Mesendoderm (in vitro differentiated cells): ENCODE measurements at regions not wholly inside any gene's neighbourhood (a gene's known extent, or its start where the extent isn't known, plus 50 kb on each side); places are given as distances from the start of the nearest gene placed in this dataset.

Experiments
- DNase-seq: peaks from one replicate; pipeline ENCODE4 v3.0.0; 2013
- H2AK5ac ChIP-seq: 2 replicates; pipeline ENCODE4 v1.6.1; 2013; ENCODE audit warnings: low read length, inconsistent platforms
- H2BK120ac ChIP-seq: 2 replicates; pipeline ENCODE4 v1.6.1; 2013; ENCODE audit warnings: low read depth, mild to moderate bottlenecking, low read length, moderate library complexity, mixed read lengths
- H2BK15ac ChIP-seq: replicated peaks from 2 replicates; pipeline ENCODE4 v1.6.1; 2013; ENCODE audit warnings: low read depth, mild to moderate bottlenecking, moderate library complexity
- H2BK5ac ChIP-seq: 2 replicates; pipeline ENCODE4 v1.6.1; 2013; ENCODE audit warnings: low read length, inconsistent platforms
- H3K18ac ChIP-seq: 2 replicates; pipeline ENCODE4 v1.6.1; 2013; ENCODE audit warnings: mild to moderate bottlenecking, low read length, mixed read lengths
- H3K23ac ChIP-seq: one replicate; pipeline ENCODE4 v1.6.1; 2013; ENCODE audit warnings: low read length
- H3K27ac ChIP-seq: 2 replicates; pipeline ENCODE4 v1.5.1; 2013; ENCODE audit warnings: low read depth, mild to moderate bottlenecking, inconsistent platforms, low read length, moderate library complexity
- H3K27me3 ChIP-seq: 2 replicates; pipeline ENCODE4 v1.6.1; 2013; ENCODE audit warnings: low read length, control low read depth, mild to moderate bottlenecking, inconsistent platforms; ENCODE audit not compliant: insufficient read depth, poor library complexity
- H3K36me3 ChIP-seq: 2 replicates; pipeline ENCODE4 v1.6.1; 2013; ENCODE audit warnings: low read length, inconsistent platforms; ENCODE audit not compliant: control insufficient read depth, insufficient read depth
- H3K4ac ChIP-seq: one replicate; pipeline ENCODE4 v1.6.1; 2013; ENCODE audit warnings: low read depth, mild to moderate bottlenecking, low read length, moderate library complexity
- H3K4me1 ChIP-seq: 2 replicates; pipeline ENCODE4 v1.6.1; 2013; ENCODE audit warnings: low read depth, low read length, inconsistent platforms; ENCODE audit not compliant: control insufficient read depth
- H3K4me2 ChIP-seq: 2 replicates; pipeline ENCODE4 v1.6.1; 2013; ENCODE audit warnings: low read length
- H3K4me3 ChIP-seq: 2 replicates; pipeline ENCODE4 v1.5.1; 2013; ENCODE audit warnings: mild to moderate bottlenecking, low read length
- H3K56ac ChIP-seq: one replicate; pipeline ENCODE4 v1.6.1; 2013; ENCODE audit warnings: low read length
- H3K79me1 ChIP-seq: 2 replicates; pipeline ENCODE4 v1.6.1; 2013; ENCODE audit warnings: low read length, inconsistent platforms
- H3K79me2 ChIP-seq: 2 replicates; pipeline ENCODE4 v1.6.1; 2013; ENCODE audit warnings: mild to moderate bottlenecking, low read length; ENCODE audit not compliant: control insufficient read depth, insufficient read depth
- H3K9ac ChIP-seq: 2 replicates; pipeline ENCODE4 v1.6.1; 2013; ENCODE audit warnings: low read length, inconsistent platforms
- H4K5ac ChIP-seq: one replicate; pipeline ENCODE4 v1.6.1; 2013; ENCODE audit warnings: low read length
- H4K8ac ChIP-seq: one replicate; pipeline ENCODE4 v1.6.1; 2013; ENCODE audit warnings: low read depth, mild to moderate bottlenecking, control low read depth, low read length, moderate library complexity
- WGBS: extraction: QIAGEN DNeasy Blood & Tissue Kit; methylation state at CpG from one replicate; pipeline ENCODE4 v1.1.7; 2013; ENCODE audit warnings: low lambda C conversion rate, missing lambda C conversion rate; ENCODE audit not compliant: insufficient coverage; ENCODE audit errors: extremely low coverage; 5-methylcytosine and 5-hydroxymethylcytosine counted together

DNA sequence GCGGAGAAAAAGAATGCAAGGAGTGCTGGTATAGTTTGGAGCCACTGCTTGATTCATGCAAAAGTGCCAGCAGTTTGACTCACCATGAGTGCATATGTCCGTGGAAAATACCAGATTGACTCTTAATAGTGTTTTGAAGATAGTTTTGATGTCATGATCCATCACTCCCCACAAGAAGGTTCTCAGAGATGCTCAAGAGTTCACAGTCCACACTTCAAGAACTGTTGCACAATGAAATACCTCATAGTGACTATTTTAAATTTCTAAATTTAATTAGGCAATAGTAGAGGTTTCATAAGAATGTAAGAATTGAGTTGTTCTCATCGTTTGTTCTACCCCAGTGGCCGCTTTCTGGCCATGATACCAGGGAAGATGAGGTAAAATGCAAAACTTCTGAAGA, 286.6 kb upstream of the RGS6 start:
- Histone ChIP-seq H3K56ac (no peak overlapping the region), H3K27ac (no peak overlapping the region), H2BK5ac (no peak overlapping the region), H2AK5ac (no peak overlapping the region), H3K23ac (no peak overlapping the region), H3K18ac (no peak overlapping the region), H3K79me2 (no peaks in the 10 kb centered on the region), H2BK120ac (no peak overlapping the region), H3K27me3 (no peaks in the 10 kb centered on the region), H3K4me2 (no peak overlapping the region), H4K8ac (no peak overlapping the region), H3K4me1 (peaks cover 9% of the 10 kb centered on the region), H3K4ac (no peak overlapping the region), H3K36me3 (no peaks in the 10 kb centered on the region), H4K5ac (no peak overlapping the region), H3K79me1 (no peaks in the 10 kb centered on the region), H3K4me3 (no peak overlapping the region), H2BK15ac (no peak overlapping the region), H3K9ac (no peak overlapping the region)
- WGBS: no CpG with 5 or more reads among the region's 4 CpGs
- DNase-seq: no peak

DNA sequence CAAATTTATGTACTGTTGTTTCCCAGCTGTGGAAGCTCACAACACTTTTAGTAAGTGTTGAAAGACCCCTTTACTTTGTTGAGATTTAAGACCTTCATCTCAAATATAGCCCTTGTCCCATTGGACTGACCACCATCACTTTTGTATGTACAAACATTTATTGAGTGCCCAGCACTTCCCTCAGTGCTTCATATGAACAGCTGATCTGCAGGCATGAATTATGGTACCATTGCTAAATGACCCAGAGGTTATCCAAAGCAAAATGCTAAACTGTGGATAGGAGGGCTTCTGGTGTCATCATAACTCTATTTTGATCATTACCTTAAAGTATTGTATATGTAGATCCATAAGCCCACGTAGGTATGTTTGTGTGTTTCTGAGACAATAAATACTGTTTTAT, 285.7 kb upstream of the RGS6 start:
- no peak overlapping the region for H2BK5ac ChIP-seq
- H2AK5ac ChIP-seq: peak overlapping the region; percentile 50
- H3K27ac ChIP-seq: no peak overlapping the region
- no peaks in the 10 kb centered on the region for H3K79me1 ChIP-seq
- H2BK120ac ChIP-seq: no peak overlapping the region
- no peaks in the 10 kb centered on the region for H3K27me3 ChIP-seq
- no CpG with 5 or more reads among the region's 1 CpG for WGBS
- no peak overlapping the region for H3K18ac ChIP-seq
- no peak overlapping the region for H3K4me3 ChIP-seq
- H3K79me2 ChIP-seq: no peaks in the 10 kb centered on the region
- no peak overlapping the region for H2BK15ac ChIP-seq
- H3K23ac ChIP-seq: no peak overlapping the region
- DNase-seq: no peak
- H4K5ac ChIP-seq: no peak overlapping the region
- H3K4ac ChIP-seq: no peak overlapping the region
- H3K9ac ChIP-seq: no peak overlapping the region
- H4K8ac ChIP-seq: no peak overlapping the region
- peak overlapping the region; percentile 50 for H3K56ac ChIP-seq
- H3K4me1 ChIP-seq: peaks cover 9% of the 10 kb centered on the region
- no peak overlapping the region for H3K4me2 ChIP-seq
- H3K36me3 ChIP-seq: no peaks in the 10 kb centered on the region

DNA sequence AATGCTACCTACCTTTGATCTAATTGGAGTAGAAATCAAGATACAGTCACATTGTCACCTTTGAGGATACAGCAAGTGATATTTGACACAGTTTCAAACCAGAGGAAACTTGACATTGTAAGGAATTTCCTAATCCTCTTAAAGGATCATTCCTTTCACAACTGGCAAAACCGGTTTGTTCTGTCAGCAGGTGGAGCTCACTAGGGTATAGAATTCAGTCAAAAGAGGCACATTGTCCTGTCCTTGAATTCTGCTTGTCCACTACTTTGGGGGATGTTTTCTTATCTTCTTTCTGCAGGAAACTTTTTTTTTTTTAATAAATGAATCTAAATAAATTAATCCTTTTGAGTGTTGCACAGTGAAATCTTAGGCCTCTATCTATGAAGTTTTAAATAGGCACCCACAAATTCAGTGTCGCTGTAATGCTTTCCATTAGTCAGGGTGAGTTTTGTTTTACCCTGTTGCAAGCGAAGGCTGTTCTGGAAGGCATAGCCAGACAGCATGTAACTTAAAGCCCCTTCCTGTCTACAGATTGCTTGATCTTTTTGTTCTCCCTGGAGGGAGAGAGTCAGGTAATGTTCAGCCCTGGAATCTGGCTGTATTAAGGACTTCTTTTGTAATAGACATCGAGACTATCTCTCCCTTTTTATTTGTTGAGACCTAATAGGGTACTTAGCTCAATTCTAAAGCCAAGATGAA, 285.0 kb upstream of the RGS6 start:
- WGBS: no CpG with 5 or more reads among the region's 4 CpGs
- no peak overlapping the region for H3K4me2 ChIP-seq
- H3K36me3 ChIP-seq: no peaks in the 10 kb centered on the region
- H2AK5ac ChIP-seq: no peak overlapping the region
- H3K18ac ChIP-seq: no peak overlapping the region
- peaks cover 9% of the 10 kb centered on the region for H3K4me1 ChIP-seq
- peak; percentile 94 for DNase-seq
- H4K8ac ChIP-seq: no peak overlapping the region
- H3K79me1 ChIP-seq: no peaks in the 10 kb centered on the region
- H3K23ac ChIP-seq: no peak overlapping the region
- no peak overlapping the region for H2BK120ac ChIP-seq
- no peak overlapping the region for H3K9ac ChIP-seq
- H3K56ac ChIP-seq: no peak overlapping the region
- H2BK15ac ChIP-seq: no peak overlapping the region
- peak overlapping the region; percentile 27 for H3K27ac ChIP-seq
- H2BK5ac ChIP-seq: no peak overlapping the region
- no peaks in the 10 kb centered on the region for H3K27me3 ChIP-seq
- no peak overlapping the region for H4K5ac ChIP-seq
- H3K4ac ChIP-seq: no peak overlapping the region
- no peak overlapping the region for H3K4me3 ChIP-seq
- H3K79me2 ChIP-seq: no peaks in the 10 kb centered on the region

DNA sequence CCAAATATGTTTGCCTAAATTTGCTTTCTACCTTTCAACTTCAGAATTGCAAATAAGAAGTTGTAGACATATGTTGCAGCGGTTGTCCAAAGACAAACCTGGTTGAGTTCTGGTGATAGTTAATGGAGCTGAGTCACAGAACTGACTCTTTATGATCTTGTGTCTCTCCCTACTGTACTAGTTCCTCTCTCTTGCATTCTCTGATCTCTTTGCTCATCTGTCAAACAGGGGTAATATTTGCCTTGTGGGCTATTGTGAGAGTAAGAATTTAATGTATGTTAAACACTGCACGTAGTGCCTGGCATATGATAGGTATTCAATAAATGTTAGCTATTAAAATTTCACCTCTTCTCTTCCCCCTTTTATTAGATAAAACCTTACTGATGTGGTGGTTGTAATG, 283.5 kb upstream of the RGS6 start:
- Histone ChIP-seq H3K4ac (no peak overlapping the region), H3K9ac (no peak overlapping the region), H3K79me2 (no peaks in the 10 kb centered on the region), H4K5ac (no peak overlapping the region), H3K23ac (no peak overlapping the region), H4K8ac (no peak overlapping the region), H3K27me3 (no peaks in the 10 kb centered on the region), H2BK15ac (no peak overlapping the region), H2BK120ac (no peak overlapping the region), H3K4me2 (no peak overlapping the region), H3K4me1 (peaks cover 9% of the 10 kb centered on the region), H3K4me3 (no peak overlapping the region), H3K36me3 (no peaks in the 10 kb centered on the region), H2BK5ac (no peak overlapping the region), H3K18ac (no peak overlapping the region), H3K79me1 (no peaks in the 10 kb centered on the region), H3K56ac (no peak overlapping the region), H3K27ac (no peak overlapping the region), H2AK5ac (no peak overlapping the region)
- DNase-seq: no peak
- no CpG with 5 or more reads among the region's 2 CpGs for WGBS

DNA sequence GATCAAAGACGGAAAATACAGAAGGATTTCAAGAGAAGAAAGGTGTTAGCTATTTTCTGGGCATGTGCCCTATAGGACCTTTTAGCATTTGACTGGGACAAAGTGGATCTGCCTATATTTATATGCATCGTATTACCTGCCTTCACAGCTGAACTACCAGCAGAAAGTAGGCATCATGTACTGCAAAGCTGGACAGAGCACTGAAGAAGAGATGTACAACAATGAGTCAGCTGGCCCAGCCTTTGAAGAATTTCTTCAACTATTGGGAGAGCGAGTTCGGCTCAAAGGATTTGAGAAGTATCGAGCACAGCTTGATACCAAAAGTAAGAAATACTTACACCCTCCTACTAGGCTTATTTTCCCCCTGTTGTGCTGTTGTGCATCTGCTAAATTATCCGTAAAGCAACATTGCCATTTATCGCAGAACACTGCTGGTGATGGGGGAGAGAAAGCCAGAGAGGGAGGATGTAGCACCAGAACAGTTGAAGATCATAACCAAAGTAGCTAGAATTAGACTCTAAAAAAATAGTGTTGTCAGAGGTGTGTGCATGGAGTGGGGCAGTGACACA, 282.0 kb upstream of the RGS6 start:
- Histone ChIP-seq H3K27me3 (no peaks in the 10 kb centered on the region), H3K9ac (no peak overlapping the region), H3K4me3 (no peak overlapping the region), H2AK5ac (no peak overlapping the region), H4K5ac (no peak overlapping the region), H3K4ac (no peak overlapping the region), H3K23ac (no peak overlapping the region), H3K4me1 (peaks cover 9% of the 10 kb centered on the region), H2BK15ac (no peak overlapping the region), H3K18ac (no peak overlapping the region), H3K79me2 (no peaks in the 10 kb centered on the region), H3K56ac (no peak overlapping the region), H2BK5ac (no peak overlapping the region), H3K79me1 (no peaks in the 10 kb centered on the region), H3K36me3 (no peaks in the 10 kb centered on the region), H4K8ac (no peak overlapping the region), H3K4me2 (no peak overlapping the region), H2BK120ac (no peak overlapping the region), H3K27ac (no peak overlapping the region)
- DNase-seq: no peak
- no CpG with 5 or more reads among the region's 7 CpGs for WGBS

DNA sequence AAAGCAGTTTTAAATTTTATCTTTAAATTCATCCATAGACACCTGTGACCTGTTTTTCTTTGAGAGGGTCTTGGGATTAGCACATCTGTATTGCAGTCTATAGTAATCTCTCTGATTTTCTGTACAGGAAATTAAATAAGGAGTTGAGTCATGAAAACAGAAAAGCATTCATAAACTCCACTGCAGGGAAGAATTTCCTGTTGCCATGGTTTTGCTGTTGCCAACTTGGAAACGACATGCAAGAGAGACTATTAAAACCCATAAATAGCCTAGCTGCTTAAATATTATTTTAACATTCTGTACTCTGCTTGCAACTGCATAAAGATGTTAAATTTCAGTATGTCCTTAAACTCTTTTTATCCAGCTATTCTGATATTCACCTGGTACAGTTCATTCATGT, 281.0 kb upstream of the RGS6 start:
- no peak overlapping the region for H3K23ac ChIP-seq
- peaks cover 9% of the 10 kb centered on the region for H3K4me1 ChIP-seq
- H3K79me2 ChIP-seq: no peaks in the 10 kb centered on the region
- no peak overlapping the region for H2BK5ac ChIP-seq
- no peak overlapping the region for H3K27ac ChIP-seq
- no peak overlapping the region for H3K4ac ChIP-seq
- no peaks in the 10 kb centered on the region for H3K36me3 ChIP-seq
- H4K5ac ChIP-seq: no peak overlapping the region
- no peak overlapping the region for H2BK120ac ChIP-seq
- H3K18ac ChIP-seq: no peak overlapping the region
- H3K79me1 ChIP-seq: no peaks in the 10 kb centered on the region
- H3K4me2 ChIP-seq: no peak overlapping the region
- H3K4me3 ChIP-seq: no peak overlapping the region
- H2AK5ac ChIP-seq: no peak overlapping the region
- H3K56ac ChIP-seq: no peak overlapping the region
- no peak overlapping the region for H3K9ac ChIP-seq
- DNase-seq: no peak
- no peak overlapping the region for H4K8ac ChIP-seq
- H3K27me3 ChIP-seq: no peaks in the 10 kb centered on the region
- no peak overlapping the region for H2BK15ac ChIP-seq
- WGBS: no CpG with 5 or more reads among the region's 1 CpG
